DOHH2 (cell line): ENCODE measurements at regions not wholly inside any gene's neighbourhood (a gene's known extent, or its start where the extent isn't known, plus 50 kb on each side); places are given as distances from the start of the nearest gene placed in this dataset.

Experiments used
- CTCF ChIP-seq: fragments of 200-600 bp; sonication (generic); IDR thresholded peaks from one replicate; pipeline ENCODE4 v1.5.1; 2014; ENCODE audit warnings: antibody characterized with exemption, mild to moderate bottlenecking, low read depth, low read length; ENCODE audit not compliant: poor library complexity, severe bottlenecking
- EZH2phosphoT487 ChIP-seq: fragments of 200-600 bp; sonication (generic); IDR thresholded peaks from 2 replicates; pipeline ENCODE4 v1.6.1; 2017; ENCODE audit warnings: borderline replicate concordance, mild to moderate bottlenecking, antibody characterized with exemption, low read length, moderate library complexity, mixed read lengths

GRCh38 chrX:124268099-124268498 lies 64.4 kb upstream of the TEX13D start:
- TF ChIP-seq CTCF (no peak), EZH2phosphoT487 (no peak)
